ENCODE measurements at regions not wholly inside any gene's neighbourhood (a gene's known extent, or its start where the extent isn't known, plus 50 kb on each side); places are given as distances from the start of the nearest gene placed in this dataset.

DNA sequence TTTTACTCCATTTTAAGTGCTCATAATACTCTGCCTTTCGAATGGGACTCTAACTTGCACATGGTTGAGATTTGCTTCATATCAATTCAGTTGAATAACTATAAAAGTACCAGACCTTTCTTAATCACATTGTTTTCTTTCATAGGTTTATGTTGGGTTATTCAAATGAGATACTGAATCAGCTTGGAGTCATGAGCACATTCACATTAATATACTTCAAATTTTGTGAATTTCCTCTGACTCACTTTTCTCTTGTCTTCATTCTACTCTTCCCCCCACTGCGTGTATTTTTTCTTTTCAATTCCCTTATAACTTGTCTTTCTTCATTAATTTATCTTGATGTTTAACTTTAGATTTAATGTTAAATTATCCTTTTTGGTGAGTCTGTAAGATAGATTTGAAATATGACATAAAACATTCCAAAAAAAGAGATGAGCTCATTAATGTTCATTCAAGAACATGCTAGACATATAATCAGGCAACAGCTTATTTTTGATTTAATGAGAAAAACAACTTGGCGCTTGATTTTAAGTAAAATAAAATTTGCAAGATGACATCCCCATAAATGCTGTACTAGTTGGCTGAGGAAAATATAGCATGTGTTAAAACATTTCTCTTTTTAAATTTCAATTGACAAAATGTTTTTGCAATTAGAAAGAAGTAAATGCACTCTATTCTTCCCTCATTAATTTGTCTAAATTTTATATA, 736.0 kb downstream of the CD109 start:
- TF ChIP-seq ESRRG (CRISPR knock-in tag; IDR thresholded peaks at IDR 0.05) (no peak), ZFP3 (CRISPR knock-in tag; IDR thresholded peaks at IDR 0.05) (no peak), CSDC2 (CRISPR knock-in tag; IDR thresholded peaks at IDR 0.05) (no peak), SNAI2 (CRISPR knock-in tag; IDR thresholded peaks at IDR 0.05) (no peak), ISL1 (CRISPR knock-in tag; IDR thresholded peaks at IDR 0.05) (no peak), ZFP30 (CRISPR knock-in tag; IDR thresholded peaks at IDR 0.05) (no peak), CREB5 (CRISPR knock-in tag; IDR thresholded peaks at IDR 0.05; ENCODE audit: low read depth) (no peak), RARB (CRISPR knock-in tag; IDR thresholded peaks at IDR 0.05) (no peak)
- TF ChIP-seq, protein P1, sequence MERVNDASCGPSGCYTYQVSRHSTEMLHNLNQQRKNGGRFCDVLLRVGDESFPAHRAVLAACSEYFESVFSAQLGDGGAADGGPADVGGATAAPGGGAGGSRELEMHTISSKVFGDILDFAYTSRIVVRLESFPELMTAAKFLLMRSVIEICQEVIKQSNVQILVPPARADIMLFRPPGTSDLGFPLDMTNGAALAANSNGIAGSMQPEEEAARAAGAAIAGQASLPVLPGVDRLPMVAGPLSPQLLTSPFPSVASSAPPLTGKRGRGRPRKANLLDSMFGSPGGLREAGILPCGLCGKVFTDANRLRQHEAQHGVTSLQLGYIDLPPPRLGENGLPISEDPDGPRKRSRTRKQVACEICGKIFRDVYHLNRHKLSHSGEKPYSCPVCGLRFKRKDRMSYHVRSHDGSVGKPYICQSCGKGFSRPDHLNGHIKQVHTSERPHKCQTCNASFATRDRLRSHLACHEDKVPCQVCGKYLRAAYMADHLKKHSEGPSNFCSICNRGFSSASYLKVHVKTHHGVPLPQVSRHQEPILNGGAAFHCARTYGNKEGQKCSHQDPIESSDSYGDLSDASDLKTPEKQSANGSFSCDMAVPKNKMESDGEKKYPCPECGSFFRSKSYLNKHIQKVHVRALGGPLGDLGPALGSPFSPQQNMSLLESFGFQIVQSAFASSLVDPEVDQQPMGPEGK (CRISPR knock-in tag; IDR thresholded peaks at IDR 0.05; ENCODE audit: borderline replicate concordance), result no peak

Data from SK-N-SH treated with all-trans-retinoic acid at 6 μM for 48 hours (cell line).